GM23338 (cell line): ENCODE measurements at regions not wholly inside any gene's neighbourhood (a gene's known extent, or its start where the extent isn't known, plus 50 kb on each side); places are given as distances from the start of the nearest gene placed in this dataset.

ENCODE experiments used
- ATAC-seq: fragments of 200-7000 bp; cut with Tn5 transposase; 3 replicates; pipeline ENCODE4 v1.9.1; 2020
- DNase-seq: peaks from one replicate; pipeline ENCODE4 v3.0.0-alpha.2; 2015; ENCODE audit warnings: low spot score
- H2AFZ ChIP-seq: fragments of 200-600 bp; sonication (generic); 2 replicates; pipeline ENCODE4 v1.8.0; 2016; ENCODE audit warnings: antibody characterized with exemption, mild to moderate bottlenecking, moderate library complexity
- H3F3A ChIP-seq: fragments of 200-600 bp; sonication (generic); replicated peaks from 2 replicates; pipeline ENCODE4 v1.8.0; 2017; ENCODE audit warnings: antibody characterized with exemption, mixed run types, low read depth
- H3K27ac ChIP-seq: fragments of 200-600 bp; sonication (generic); 2 replicates; pipeline ENCODE4 v1.6.1; 2016; ENCODE audit warnings: low read depth
- H3K27me3 ChIP-seq: fragments of 200-600 bp; sonication (generic); 2 replicates; pipeline ENCODE4 v1.8.0; 2016; ENCODE audit warnings: mild to moderate bottlenecking, mixed run types, moderate library complexity; ENCODE audit not compliant: insufficient read depth
- H3K36me3 ChIP-seq: fragments of 200-600 bp; sonication (generic); 2 replicates; pipeline ENCODE4 v1.8.0; 2016; ENCODE audit warnings: mild to moderate bottlenecking; ENCODE audit not compliant: insufficient read depth
- H3K4me1 ChIP-seq: fragments of 200-600 bp; sonication (generic); 2 replicates; pipeline ENCODE4 v1.8.0; 2016; ENCODE audit warnings: mild to moderate bottlenecking, moderate library complexity; ENCODE audit not compliant: insufficient read depth
- H3K4me2 ChIP-seq: fragments of 200-600 bp; sonication (generic); 2 replicates; pipeline ENCODE4 v1.7.1; 2017; ENCODE audit warnings: mixed run types
- H3K4me3 ChIP-seq: fragments of 200-600 bp; sonication (generic); 2 replicates; pipeline ENCODE4 v1.6.1; 2016; ENCODE audit warnings: mixed run types
- H3K79me2 ChIP-seq: fragments of 200-600 bp; sonication (generic); replicated peaks from 2 replicates; pipeline ENCODE4 v1.8.0; 2017; ENCODE audit warnings: mild to moderate bottlenecking; ENCODE audit not compliant: insufficient read depth
- H3K9me2 ChIP-seq: fragments of 200-600 bp; sonication (generic); 2 replicates; pipeline ENCODE4 v1.8.0; 2017; ENCODE audit not compliant: insufficient read depth
- H4K20me1 ChIP-seq: fragments of 200-600 bp; sonication (generic); replicated peaks from 2 replicates; pipeline ENCODE4 v1.8.0; 2017; ENCODE audit warnings: mild to moderate bottlenecking; ENCODE audit not compliant: insufficient read depth
- H3K27ac Mint-ChIP-seq: 2 replicates; pipeline ENCODE4 v1.8.0; 2020; ENCODE audit warnings: inconsistent platforms, mild to moderate bottlenecking, moderate library complexity, mixed read lengths
- H3K27me3 Mint-ChIP-seq: 3 replicates; pipeline ENCODE4 v1.8.0; 2022; ENCODE audit warnings: low read depth, mild to moderate bottlenecking, moderate library complexity, mixed read lengths, inconsistent platforms; ENCODE audit not compliant: insufficient read depth, poor library complexity
- H3K36me3 Mint-ChIP-seq: 3 replicates; pipeline ENCODE4 v1.8.0; 2021; ENCODE audit warnings: low read depth, mild to moderate bottlenecking, inconsistent platforms, moderate library complexity, mixed read lengths
- H3K4me1 Mint-ChIP-seq: 3 replicates; pipeline ENCODE4 v1.8.0; 2020; ENCODE audit warnings: mild to moderate bottlenecking, inconsistent platforms, mixed read lengths
- H3K4me3 Mint-ChIP-seq: 3 replicates; pipeline ENCODE4 v1.8.0; 2021; ENCODE audit warnings: moderate library complexity, mild to moderate bottlenecking, inconsistent platforms, mixed read lengths
- H3K9me3 Mint-ChIP-seq: 3 replicates; pipeline ENCODE4 v1.8.0; 2020; ENCODE audit warnings: moderate library complexity, mild to moderate bottlenecking, inconsistent platforms, mixed read lengths
- CREB1 ChIP-seq: fragments of 250-450 bp; sonication (Bioruptor Pico); IDR thresholded peaks from 2 replicates; pipeline ENCODE4 v1.5.0; 2020; ENCODE audit warnings: low read depth, mild to moderate bottlenecking, moderate library complexity
- CTCF ChIP-seq, 2 experiments: fragments of 200-600 bp in 1 of 2; sonication (generic) in 1 of 2; conservative IDR thresholded peaks; 2 replicates each; pipeline versions ENCODE4 v1.5.1 to v1.6.1; 2016 to 2017; ENCODE audit warnings: antibody characterized with exemption in 2 of 2, low read depth in 2 of 2, mild to moderate bottlenecking in 2 of 2, moderate library complexity in 1 of 2
- EZH2phosphoT487 ChIP-seq: fragments of 200-600 bp; sonication (generic); IDR thresholded peaks from one replicate; pipeline ENCODE4 v1.8.1; 2018; ENCODE audit warnings: antibody characterized with exemption; ENCODE audit not compliant: unreplicated experiment
- NANOG ChIP-seq: IDR thresholded peaks from 2 replicates; pipeline ENCODE4 v1.6.1; 2016; ENCODE audit warnings: antibody characterized with exemption, borderline replicate concordance
- POLR2AphosphoS5 ChIP-seq: IDR thresholded peaks from 2 replicates; pipeline ENCODE4 v1.6.1; 2016; ENCODE audit warnings: antibody characterized with exemption, low read depth
- REST ChIP-seq: IDR thresholded peaks from one replicate; pipeline ENCODE4 v1.6.1; 2018; ENCODE audit warnings: antibody characterized with exemption; ENCODE audit not compliant: unreplicated experiment
- STAT1 ChIP-seq: IDR thresholded peaks from one replicate; pipeline ENCODE4 v1.6.1; 2016; ENCODE audit warnings: antibody characterized with exemption; ENCODE audit not compliant: unreplicated experiment
- ZNF331 ChIP-seq: fragments of 250-450 bp; sonication (Bioruptor Pico); IDR thresholded peaks from 2 replicates; pipeline ENCODE4 v1.5.0; 2020; ENCODE audit warnings: low read depth, mild to moderate bottlenecking, moderate library complexity
- ZNF462 ChIP-seq: fragments of 250-450 bp; sonication (Bioruptor Pico); IDR thresholded peaks from 2 replicates; pipeline ENCODE4 v1.5.0; 2020; ENCODE audit warnings: mild to moderate bottlenecking, moderate library complexity

GRCh38 chr5:126056352-126056751, 366.9 kb upstream of the GRAMD2B start (continued):
- TF ChIP-seq CTCF (conservative IDR thresholded peaks at IDR 0.05; ENCODE audit: low read depth in 2 of 2) (no peak), POLR2AphosphoS5 (no peak), ZNF331 (CRISPR knock-in tag) (no peak), STAT1 (no peak), EZH2phosphoT487 (no peak)

- Histone ChIP-seq H3F3A (no peaks in the 10 kb centered on the region), H3K27me3 (no peaks in the 10 kb centered on the region), H3K36me3 (no peaks in the 10 kb centered on the region), H3K4me3 (no peak overlapping the region), H3K9me2 (0 out of 2 replicates have a peak, but pooled peaks cover 4% of the 10 kb centered on the region), H3K27ac (peak overlapping the region; percentile 89), H3K79me2 (no peaks in the 10 kb centered on the region), H3K4me1 (peaks cover 31% of the 10 kb centered on the region), H3K4me2 (peak overlapping the region; percentile 15; the same call in 1 of the 2 replicates), H2AFZ (no peak overlapping the region), H4K20me1 (no peaks in the 10 kb centered on the region)
- peaks cover 17% of the 10 kb centered on the region for H3K9me3 Mint-ChIP-seq
- DNase-seq, result peak; percentile 98
- no peaks in the 10 kb centered on the region for H3K27me3 Mint-ChIP-seq
- H3K4me1 Mint-ChIP-seq, result peaks cover 39% of the 10 kb centered on the region
- peak overlapping the region; percentile 95 for H3K27ac Mint-ChIP-seq
- peaks cover 22% of the 10 kb centered on the region for H3K36me3 Mint-ChIP-seq
- H3K4me3 Mint-ChIP-seq, result no peak overlapping the region
- peak; percentile 98 for ATAC-seq
- TF ChIP-seq EZH2phosphoT487 (no peak), NANOG (no peak; the same call in none of the 2 replicates), ZNF462 (CRISPR knock-in tag) (peak; percentile 89), CTCF (conservative IDR thresholded peaks at IDR 0.05; ENCODE audit: low read depth in 2 of 2) (no peak), CREB1 (peak; percentile 53; the same call in 1 of the 2 replicates), REST (no peak), STAT1 (no peak)
Observed at GRCh38 chr5:126056851-126057622, 366.2 kb upstream of the GRAMD2B start.
